ENCODE measurements at regions not wholly inside any gene's neighbourhood (a gene's known extent, or its start where the extent isn't known, plus 50 kb on each side); places are given as distances from the start of the nearest gene placed in this dataset.

GRCh38 chr3:163058031-163058854 lies 1561.6 kb downstream of the OTOL1 start:
- Histone ChIP-seq H3K9me3 (ENCODE audit: low read length) (no peaks in the 10 kb centered on the region), H2AFZ (ENCODE audit: low read length) (no peak overlapping the region), H3K4me2 (ENCODE audit: low read depth, low read length) (no peak overlapping the region), H3K27me3 (ENCODE audit: control insufficient read depth in 1 of 2, insufficient read depth in 2 of 2, low read length in 2 of 2) (no peaks in the 10 kb centered on the region; a peak in 1 of 5 replicates), H3K79me2 (ENCODE audit: insufficient read depth, low read length) (no peaks in the 10 kb centered on the region), H3K4me1 (ENCODE audit: insufficient read depth, low read length) (no peaks in the 10 kb centered on the region), H3K36me3 (replicated peaks in 1 of 2; ENCODE audit: control insufficient read depth in 1 of 2, insufficient read depth in 2 of 2, low read length in 2 of 2) (no peaks in the 10 kb centered on the region), H3K4me3 (replicated peaks in 1 of 3; ENCODE audit: insufficient read depth in 1 of 3, low read depth in 2 of 3, low read length in 3 of 3) (no peak overlapping the region), H3K27ac (ENCODE audit: extremely low read length, insufficient read depth, low read length) (no peak overlapping the region), H4K20me1 (ENCODE audit: insufficient read depth, low read length) (no peaks in the 10 kb centered on the region), H3K9ac (ENCODE audit: insufficient read depth, low read depth, low read length) (no peak overlapping the region)
- intact Hi-C loops (cut with micrococcal nuclease; ENCODE audit: unreplicated experiment) (no loop called here), in situ Hi-C loops (cut with HindIII; ENCODE audit: extremely low pct_ligation_motif_present, low pct_unique_long_range_greater_than_20kb) (loop anchor here (10.0 kb wide), 1 partner anchor 437 kb away; no protein-coding TSS in a partner anchor)
- no peak for DNase-seq (ENCODE audit: low spot score)
- WGBS (ENCODE audit: low lambda C conversion rate), result 24% methylated on average over 8 of the region's 11 CpGs
- TF ChIP-seq ZNF335 (CRISPR knock-in tag; IDR thresholded peaks at IDR 0.05), result no peak
- no peak for TF ChIP-seq MYNN (CRISPR knock-in tag; IDR thresholded peaks at IDR 0.05; ENCODE audit: low read depth)
- no peak for TF ChIP-seq ZNF383 (CRISPR knock-in tag; IDR thresholded peaks at IDR 0.05; ENCODE audit: borderline replicate concordance)
- TF ChIP-seq, protein P1, sequence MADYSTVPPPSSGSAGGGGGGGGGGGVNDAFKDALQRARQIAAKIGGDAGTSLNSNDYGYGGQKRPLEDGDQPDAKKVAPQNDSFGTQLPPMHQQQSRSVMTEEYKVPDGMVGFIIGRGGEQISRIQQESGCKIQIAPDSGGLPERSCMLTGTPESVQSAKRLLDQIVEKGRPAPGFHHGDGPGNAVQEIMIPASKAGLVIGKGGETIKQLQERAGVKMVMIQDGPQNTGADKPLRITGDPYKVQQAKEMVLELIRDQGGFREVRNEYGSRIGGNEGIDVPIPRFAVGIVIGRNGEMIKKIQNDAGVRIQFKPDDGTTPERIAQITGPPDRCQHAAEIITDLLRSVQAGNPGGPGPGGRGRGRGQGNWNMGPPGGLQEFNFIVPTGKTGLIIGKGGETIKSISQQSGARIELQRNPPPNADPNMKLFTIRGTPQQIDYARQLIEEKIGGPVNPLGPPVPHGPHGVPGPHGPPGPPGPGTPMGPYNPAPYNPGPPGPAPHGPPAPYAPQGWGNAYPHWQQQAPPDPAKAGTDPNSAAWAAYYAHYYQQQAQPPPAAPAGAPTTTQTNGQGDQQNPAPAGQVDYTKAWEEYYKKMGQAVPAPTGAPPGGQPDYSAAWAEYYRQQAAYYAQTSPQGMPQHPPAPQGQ (CRISPR knock-in tag; IDR thresholded peaks at IDR 0.05; ENCODE audit: borderline replicate concordance), result no peak
- no peak for TF ChIP-seq STAT5B (CRISPR knock-in tag; IDR thresholded peaks at IDR 0.05)
- TF ChIP-seq KLF13 (CRISPR knock-in tag; IDR thresholded peaks at IDR 0.05), result no peak
- TF ChIP-seq, protein P2, sequence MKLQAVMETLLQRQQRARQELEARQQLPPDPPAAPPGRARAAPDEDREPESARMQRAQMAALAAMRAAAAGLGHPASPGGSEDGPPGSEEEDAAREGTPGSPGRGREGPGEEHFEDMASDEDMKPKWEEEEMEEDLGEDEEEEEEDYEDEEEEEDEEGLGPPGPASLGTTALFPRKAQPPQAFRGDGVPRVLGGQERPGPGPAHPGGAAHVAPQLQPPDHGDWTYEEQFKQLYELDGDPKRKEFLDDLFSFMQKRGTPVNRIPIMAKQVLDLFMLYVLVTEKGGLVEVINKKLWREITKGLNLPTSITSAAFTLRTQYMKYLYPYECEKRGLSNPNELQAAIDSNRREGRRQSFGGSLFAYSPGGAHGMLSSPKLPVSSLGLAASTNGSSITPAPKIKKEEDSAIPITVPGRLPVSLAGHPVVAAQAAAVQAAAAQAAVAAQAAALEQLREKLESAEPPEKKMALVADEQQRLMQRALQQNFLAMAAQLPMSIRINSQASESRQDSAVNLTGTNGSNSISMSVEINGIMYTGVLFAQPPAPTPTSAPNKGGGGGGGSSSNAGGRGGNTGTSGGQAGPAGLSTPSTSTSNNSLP (IDR thresholded peaks at IDR 0.05; ENCODE audit: low read depth, low read length), result no peak
- TF ChIP-seq, protein P3, sequence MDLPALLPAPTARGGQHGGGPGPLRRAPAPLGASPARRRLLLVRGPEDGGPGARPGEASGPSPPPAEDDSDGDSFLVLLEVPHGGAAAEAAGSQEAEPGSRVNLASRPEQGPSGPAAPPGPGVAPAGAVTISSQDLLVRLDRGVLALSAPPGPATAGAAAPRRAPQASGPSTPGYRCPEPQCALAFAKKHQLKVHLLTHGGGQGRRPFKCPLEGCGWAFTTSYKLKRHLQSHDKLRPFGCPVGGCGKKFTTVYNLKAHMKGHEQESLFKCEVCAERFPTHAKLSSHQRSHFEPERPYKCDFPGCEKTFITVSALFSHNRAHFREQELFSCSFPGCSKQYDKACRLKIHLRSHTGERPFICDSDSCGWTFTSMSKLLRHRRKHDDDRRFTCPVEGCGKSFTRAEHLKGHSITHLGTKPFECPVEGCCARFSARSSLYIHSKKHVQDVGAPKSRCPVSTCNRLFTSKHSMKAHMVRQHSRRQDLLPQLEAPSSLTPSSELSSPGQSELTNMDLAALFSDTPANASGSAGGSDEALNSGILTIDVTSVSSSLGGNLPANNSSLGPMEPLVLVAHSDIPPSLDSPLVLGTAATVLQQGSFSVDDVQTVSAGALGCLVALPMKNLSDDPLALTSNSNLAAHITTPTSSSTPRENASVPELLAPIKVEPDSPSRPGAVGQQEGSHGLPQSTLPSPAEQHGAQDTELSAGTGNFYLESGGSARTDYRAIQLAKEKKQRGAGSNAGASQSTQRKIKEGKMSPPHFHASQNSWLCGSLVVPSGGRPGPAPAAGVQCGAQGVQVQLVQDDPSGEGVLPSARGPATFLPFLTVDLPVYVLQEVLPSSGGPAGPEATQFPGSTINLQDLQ (CRISPR knock-in tag; IDR thresholded peaks at IDR 0.05), result no peak
- TF ChIP-seq ELF3 (CRISPR knock-in tag; IDR thresholded peaks at IDR 0.05), result no peak
- TF ChIP-seq RNF219 (CRISPR knock-in tag; IDR thresholded peaks at IDR 0.05), result no peak
- TF ChIP-seq KDM6A (CRISPR knock-in tag; IDR thresholded peaks at IDR 0.05; ENCODE audit: low read depth), result no peak
- TF ChIP-seq FLYWCH1 (CRISPR knock-in tag; IDR thresholded peaks at IDR 0.05), result no peak
- TF ChIP-seq FOXC1 (CRISPR knock-in tag; IDR thresholded peaks at IDR 0.05; ENCODE audit: borderline replicate concordance), result no peak
- no TSS peak for BruUV-seq (replicated peaks)
- no peak for ATAC-seq
- ChIA-PET CTCF (ENCODE audit: low intra/inter-chr PET ratio, low total read pairs) (no interaction called here), POLR2A (no interaction called here)
- FAIRE-seq, result no peak

Measured in HepG2 (cell line).